ENCODE measurements at regions not wholly inside any gene's neighbourhood (a gene's known extent, or its start where the extent isn't known, plus 50 kb on each side); places are given as distances from the start of the nearest gene placed in this dataset.

- Histone ChIP-seq H2AFZ (ENCODE audit: low read length) (no peak overlapping the region), H3K36me3 (ENCODE audit: insufficient read depth, low read length) (no peaks in the 10 kb centered on the region), H3K27me3 (ENCODE audit: insufficient read depth, low read length) (no peaks in the 10 kb centered on the region), H3K79me2 (ENCODE audit: insufficient read depth, low read length) (no peaks in the 10 kb centered on the region), H3K9me3 (ENCODE audit: low read length) (no peaks in the 10 kb centered on the region), H3K27ac (ENCODE audit: low read depth, low read length, poor library complexity, severe bottlenecking) (no peak overlapping the region), H3K4me3 (ENCODE audit: low read depth, low read length, poor library complexity, severe bottlenecking) (no peak overlapping the region), H3F3A (ENCODE audit: insufficient read depth, low read length) (no peaks in the 10 kb centered on the region), H4K20me1 (ENCODE audit: insufficient read depth, low read length) (no peaks in the 10 kb centered on the region), H3K9me2 (ENCODE audit: low read depth, low read length) (no peaks in the 10 kb centered on the region), H3K9ac (ENCODE audit: low read length) (no peak overlapping the region), H3K4me1 (ENCODE audit: insufficient read depth, low read length, severe bottlenecking) (no peaks in the 10 kb centered on the region), H3K4me2 (ENCODE audit: low read length) (no peak overlapping the region)
- TF ChIP-seq EZH2 (IDR thresholded peaks at IDR 0.05; ENCODE audit: borderline replicate concordance, low read length) (no peak), CTCF (IDR thresholded peaks at IDR 0.05; ENCODE audit: low read length) (no peak)
These were observed 443.5 kb downstream of the PLK2 start for GRCh38 chr5:58016358-58016757.

DNA sequence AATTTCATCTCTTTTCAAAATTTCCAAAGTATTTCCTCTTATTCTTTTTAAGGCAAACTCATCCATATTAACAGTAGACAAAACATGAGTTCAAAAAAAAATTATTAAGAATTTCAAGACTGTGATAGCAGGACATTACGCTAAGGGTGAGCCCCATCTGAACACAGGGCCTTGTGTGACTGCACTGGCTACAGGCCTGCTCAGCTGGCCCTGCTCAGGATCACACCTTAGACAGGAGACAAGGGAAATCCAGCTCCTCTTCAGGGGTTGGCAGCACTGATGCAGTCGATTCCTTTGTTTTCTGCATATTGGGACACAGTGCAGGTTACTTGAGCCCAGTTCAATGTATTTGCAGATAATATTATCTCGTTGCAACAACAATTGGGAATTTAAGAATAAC is 444.7 kb downstream of the PLK2 start:
- Histone ChIP-seq H3K4me2 (ENCODE audit: low read length) (no peak overlapping the region), H3K27ac (ENCODE audit: low read depth, low read length, poor library complexity, severe bottlenecking) (no peak overlapping the region), H3K79me2 (ENCODE audit: insufficient read depth, low read length) (no peaks in the 10 kb centered on the region), H3F3A (ENCODE audit: insufficient read depth, low read length) (no peaks in the 10 kb centered on the region), H2AFZ (ENCODE audit: low read length) (no peak overlapping the region), H3K9me2 (ENCODE audit: low read depth, low read length) (no peaks in the 10 kb centered on the region), H3K9me3 (ENCODE audit: low read length) (no peaks in the 10 kb centered on the region), H3K9ac (ENCODE audit: low read length) (no peak overlapping the region), H3K4me1 (ENCODE audit: insufficient read depth, low read length, severe bottlenecking) (no peaks in the 10 kb centered on the region), H4K20me1 (ENCODE audit: insufficient read depth, low read length) (no peaks in the 10 kb centered on the region), H3K36me3 (ENCODE audit: insufficient read depth, low read length) (no peaks in the 10 kb centered on the region), H3K4me3 (ENCODE audit: low read depth, low read length, poor library complexity, severe bottlenecking) (no peak overlapping the region), H3K27me3 (ENCODE audit: insufficient read depth, low read length) (no peaks in the 10 kb centered on the region)
- TF ChIP-seq CTCF (IDR thresholded peaks at IDR 0.05; ENCODE audit: low read length), result no peak
- no peak for TF ChIP-seq EZH2 (IDR thresholded peaks at IDR 0.05; ENCODE audit: borderline replicate concordance, low read length)

DNA sequence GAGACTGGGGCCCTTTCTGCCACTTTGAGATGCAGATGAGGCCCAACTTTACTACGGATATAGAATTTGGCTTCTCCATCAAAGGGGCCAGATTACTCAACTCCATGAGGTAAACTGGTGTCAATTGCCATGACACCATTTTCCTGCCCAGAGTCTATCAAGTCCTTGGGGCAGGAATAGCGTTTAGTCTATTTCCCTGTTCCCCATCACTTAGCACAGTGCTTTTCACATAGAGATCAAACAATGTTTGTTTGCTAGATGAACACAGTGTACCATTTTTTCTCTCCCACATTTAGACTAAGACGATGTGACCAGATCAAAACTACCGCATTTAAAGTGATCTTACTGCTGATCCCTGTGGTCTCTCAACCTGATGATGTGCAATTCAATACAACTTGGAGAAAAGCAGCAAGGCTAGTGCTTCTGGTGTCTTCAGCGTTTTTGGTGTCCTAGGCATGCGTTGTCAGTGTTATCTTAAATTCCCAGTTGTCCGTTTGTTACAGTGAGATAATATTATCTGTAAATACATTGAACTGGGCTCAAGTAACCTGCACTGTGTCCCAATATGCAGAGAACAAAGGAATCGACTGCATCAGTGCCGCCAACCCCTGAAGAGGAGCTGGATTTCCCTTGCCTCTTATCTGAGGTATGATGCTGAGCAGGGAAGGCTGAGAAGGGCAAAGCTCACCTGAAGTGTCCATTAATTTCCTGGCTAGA is 446.2 kb downstream of the PLK2 start:
- no peaks in the 10 kb centered on the region for H3K9me2 ChIP-seq (ENCODE audit: low read depth, low read length)
- no peak overlapping the region for H3K4me2 ChIP-seq (ENCODE audit: low read length)
- no peaks in the 10 kb centered on the region for H3K27me3 ChIP-seq (ENCODE audit: insufficient read depth, low read length)
- no peak overlapping the region for H3K9ac ChIP-seq (ENCODE audit: low read length)
- no peak overlapping the region for H3K4me3 ChIP-seq (ENCODE audit: low read depth, low read length, poor library complexity, severe bottlenecking)
- H4K20me1 ChIP-seq (ENCODE audit: insufficient read depth, low read length), result no peaks in the 10 kb centered on the region
- H3K27ac ChIP-seq (ENCODE audit: low read depth, low read length, poor library complexity, severe bottlenecking), result no peak overlapping the region
- no peaks in the 10 kb centered on the region for H3K4me1 ChIP-seq (ENCODE audit: insufficient read depth, low read length, severe bottlenecking)
- no peak for TF ChIP-seq CTCF (IDR thresholded peaks at IDR 0.05; ENCODE audit: low read length)
- TF ChIP-seq EZH2 (IDR thresholded peaks at IDR 0.05; ENCODE audit: borderline replicate concordance, low read length), result no peak
- H2AFZ ChIP-seq (ENCODE audit: low read length), result no peak overlapping the region
- no peaks in the 10 kb centered on the region for H3K9me3 ChIP-seq (ENCODE audit: low read length)
- no peaks in the 10 kb centered on the region for H3K36me3 ChIP-seq (ENCODE audit: insufficient read depth, low read length)
- H3K79me2 ChIP-seq (ENCODE audit: insufficient read depth, low read length), result no peaks in the 10 kb centered on the region
- H3F3A ChIP-seq (ENCODE audit: insufficient read depth, low read length), result no peaks in the 10 kb centered on the region
